Hematopoietic multipotent progenitor cell treated with erythropoietin and hydrocortisone succinate and interleukin-3 and kit ligand, for 4 days (in vitro differentiated cells): ENCODE measurements at regions not wholly inside any gene's neighbourhood (a gene's known extent, or its start where the extent isn't known, plus 50 kb on each side); places are given as distances from the start of the nearest gene placed in this dataset.

Source experiments
- DNase-seq: peaks from one replicate; pipeline ENCODE4 v3.0.0-alpha.2; 2015

- peak; percentile 10 for DNase-seq
Observed at GRCh38 chr12:76611533-76611932, 52.0 kb upstream of the OSBPL8 start.

GRCh38 chr12:76614364-76614763, 54.8 kb upstream of the OSBPL8 start:
- no peak for DNase-seq

- DNase-seq, result no peak
Observed at GRCh38 chr12:76618031-76618430, 58.5 kb upstream of the OSBPL8 start.

GRCh38 chr12:76621582-76622024, 62.0 kb upstream of the OSBPL8 start:
- DNase-seq, result peak; percentile 85

GRCh38 chr12:76622351-76622750, 62.8 kb upstream of the OSBPL8 start:
- no peak for DNase-seq

- DNase-seq, result no peak
Observed at GRCh38 chr12:76622915-76623314, 63.3 kb upstream of the OSBPL8 start.

GRCh38 chr12:76623931-76624330, 64.4 kb upstream of the OSBPL8 start:
- DNase-seq, result no peak

GRCh38 chr12:76627346-76628135, 68.0 kb upstream of the OSBPL8 start:
- no peak for DNase-seq

- peak; percentile 67 for DNase-seq
Observed at GRCh38 chr12:76628745-76629144, 69.2 kb upstream of the OSBPL8 start.

GRCh38 chr12:76631741-76632140, 72.2 kb upstream of the OSBPL8 start:
- no peak for DNase-seq

- DNase-seq, result peak; percentile 84
Observed at GRCh38 chr12:76633415-76633814, 73.8 kb upstream of the OSBPL8 start.

GRCh38 chr12:76634133-76634532, 74.6 kb upstream of the OSBPL8 start:
- no peak for DNase-seq

GRCh38 chr12:76636121-76636692, 76.6 kb upstream of the OSBPL8 start:
- peak; percentile 13 for DNase-seq

GRCh38 chr12:76637807-76638206, 78.2 kb upstream of the OSBPL8 start:
- DNase-seq, result no peak

GRCh38 chr12:76639646-76640045, 80.1 kb upstream of the OSBPL8 start:
- DNase-seq, result no peak

GRCh38 chr12:76641073-76641472, 81.5 kb upstream of the OSBPL8 start:
- DNase-seq, result no peak

GRCh38 chr12:76641961-76642360, 82.4 kb upstream of the OSBPL8 start:
- no peak for DNase-seq

GRCh38 chr12:76643438-76643837, 83.9 kb upstream of the OSBPL8 start:
- no peak for DNase-seq

GRCh38 chr12:76644950-76645349, 85.4 kb upstream of the OSBPL8 start:
- DNase-seq, result no peak

- no peak for DNase-seq
Observed at GRCh38 chr12:76645934-76646333, 86.4 kb upstream of the OSBPL8 start.

- no peak for DNase-seq
Observed at GRCh38 chr12:76646366-76646765, 86.8 kb upstream of the OSBPL8 start.

- no peak for DNase-seq
Observed at GRCh38 chr12:76649099-76649498, 89.5 kb upstream of the OSBPL8 start.

- DNase-seq, result no peak
Observed at GRCh38 chr12:76652402-76652801, 92.8 kb upstream of the OSBPL8 start.

- DNase-seq, result no peak
Observed at GRCh38 chr12:76653342-76653741, 93.8 kb upstream of the OSBPL8 start.

- no peak for DNase-seq
Observed at GRCh38 chr12:76664731-76665130, 99.2 kb upstream of the ZDHHC17 start.
